ENCODE measurements at regions not wholly inside any gene's neighbourhood (a gene's known extent, or its start where the extent isn't known, plus 50 kb on each side); places are given as distances from the start of the nearest gene placed in this dataset.

GRCh38 chr4:147409350-147409749, 71.5 kb upstream of the EDNRA start:
- no peak for TF ChIP-seq CSDC2 (CRISPR knock-in tag; IDR thresholded peaks at IDR 0.05)
- TF ChIP-seq ZNF8 (CRISPR knock-in tag; IDR thresholded peaks at IDR 0.05), result no peak
- no peak for TF ChIP-seq ZFP30 (CRISPR knock-in tag; IDR thresholded peaks at IDR 0.05)
- no peak for TF ChIP-seq ISL1 (CRISPR knock-in tag; IDR thresholded peaks at IDR 0.05)
- no peak for TF ChIP-seq ZC3H10 (CRISPR knock-in tag; IDR thresholded peaks at IDR 0.05)
- TF ChIP-seq TSHZ2 (CRISPR knock-in tag; IDR thresholded peaks at IDR 0.05), result no peak
- no peak for TF ChIP-seq ZFP3 (CRISPR knock-in tag; IDR thresholded peaks at IDR 0.05)
- no peak for TF ChIP-seq ARNTL (CRISPR knock-in tag; IDR thresholded peaks at IDR 0.05; ENCODE audit: borderline replicate concordance, low read depth)
- no peak for TF ChIP-seq PPARA (CRISPR knock-in tag; IDR thresholded peaks at IDR 0.05; ENCODE audit: borderline replicate concordance)
- TF ChIP-seq BACH2 (CRISPR knock-in tag; IDR thresholded peaks at IDR 0.05; ENCODE audit: borderline replicate concordance), result no peak
